LNCAP (cell line): ENCODE measurements at regions not wholly inside any gene's neighbourhood (a gene's known extent, or its start where the extent isn't known, plus 50 kb on each side); places are given as distances from the start of the nearest gene placed in this dataset.

Experiments
- CTCF ChIP-seq: fragments of 450-650 bp; IDR thresholded peaks from 2 replicates; pipeline ENCODE4 v1.5.1; 2017; ENCODE audit warnings: mild to moderate bottlenecking

GRCh38 chr10:76675951-76676587, 961.5 kb downstream of the KCNMA1 start:
- TF ChIP-seq CTCF, result no peak

GRCh38 chr10:76675561-76675950, 962.1 kb downstream of the KCNMA1 start:
- no peak for TF ChIP-seq CTCF

GRCh38 chr10:76667408-76668370, 969.9 kb downstream of the KCNMA1 start:
- TF ChIP-seq CTCF, result no peak

GRCh38 chr10:76666891-76667290, 970.7 kb downstream of the KCNMA1 start:
- no peak for TF ChIP-seq CTCF

GRCh38 chr10:76665029-76665428, 972.6 kb downstream of the KCNMA1 start:
- TF ChIP-seq CTCF, result no peak

- TF ChIP-seq CTCF, result no peak
Observed at GRCh38 chr10:76657337-76658012, 980.1 kb downstream of the KCNMA1 start.

- no peak for TF ChIP-seq CTCF
Observed at GRCh38 chr10:76651154-76651553, 986.5 kb downstream of the KCNMA1 start.
